MM.1S (cell line): ENCODE measurements at regions not wholly inside any gene's neighbourhood (a gene's known extent, or its start where the extent isn't known, plus 50 kb on each side); places are given as distances from the start of the nearest gene placed in this dataset.

Experiments used
- DNase-seq: peaks from one replicate; pipeline ENCODE4 v3.0.0-alpha.2; 2015
- H2AFZ ChIP-seq: fragments of 300-600 bp; sonication (generic); 2 replicates; pipeline ENCODE4 v1.6.0; 2016; ENCODE audit warnings: antibody characterized with exemption, low read length
- H3F3A ChIP-seq: fragments of 300-600 bp; sonication (generic); 2 replicates; pipeline ENCODE4 v1.6.1; 2016; ENCODE audit warnings: mild to moderate bottlenecking, antibody characterized with exemption, low read length, moderate library complexity, mixed read lengths; ENCODE audit not compliant: insufficient read depth
- H3K27ac ChIP-seq: fragments of 300-600 bp; sonication (generic); 2 replicates; pipeline ENCODE4 v1.5.1; 2016; ENCODE audit warnings: mild to moderate bottlenecking, low read length
- H3K27me3 ChIP-seq: fragments of 300-600 bp; sonication (generic); replicated peaks from 2 replicates; pipeline ENCODE4 v1.6.0; 2016; ENCODE audit warnings: low read length; ENCODE audit not compliant: insufficient read depth
- H3K36me3 ChIP-seq: fragments of 300-600 bp; sonication (generic); replicated peaks from 2 replicates; pipeline ENCODE4 v1.6.1; 2016; ENCODE audit warnings: mild to moderate bottlenecking, low read length, mixed read lengths; ENCODE audit not compliant: insufficient read depth
- H3K4me1 ChIP-seq: fragments of 300-600 bp; sonication (generic); 2 replicates; pipeline ENCODE4 v1.6.1; 2016; ENCODE audit warnings: low read length, mixed read lengths
- H3K4me2 ChIP-seq: fragments of 300-600 bp; sonication (generic); 2 replicates; pipeline ENCODE4 v1.6.0; 2016; ENCODE audit warnings: low read depth, low read length
- H3K4me3 ChIP-seq: fragments of 300-600 bp; sonication (generic); 2 replicates; pipeline ENCODE4 v1.5.1; 2016; ENCODE audit warnings: low read length, mixed read lengths
- H3K79me2 ChIP-seq: fragments of 300-600 bp; sonication (generic); 2 replicates; pipeline ENCODE4 v1.6.1; 2016; ENCODE audit warnings: mixed run types, low read length, mixed read lengths
- H3K9ac ChIP-seq: fragments of 300-600 bp; sonication (generic); 2 replicates; pipeline ENCODE4 v1.6.1; 2016; ENCODE audit warnings: low read length, mixed read lengths
- H3K9me2 ChIP-seq: fragments of 300-600 bp; sonication (generic); replicated peaks from 2 replicates; pipeline ENCODE4 v1.6.1; 2016; ENCODE audit warnings: mild to moderate bottlenecking, low read length, mixed read lengths; ENCODE audit not compliant: insufficient read depth
- H3K9me3 ChIP-seq: fragments of 300-600 bp; sonication (generic); replicated peaks from 2 replicates; pipeline ENCODE4 v1.6.1; 2016; ENCODE audit warnings: mild to moderate bottlenecking, low read length, mixed read lengths; ENCODE audit not compliant: insufficient read depth
- H4K20me1 ChIP-seq: fragments of 300-600 bp; sonication (generic); 2 replicates; pipeline ENCODE4 v1.6.1; 2016; ENCODE audit warnings: mild to moderate bottlenecking, low read length, moderate library complexity, mixed read lengths; ENCODE audit not compliant: insufficient read depth
- CTCF ChIP-seq: fragments of 300-600 bp; sonication (generic); IDR thresholded peaks from 2 replicates; pipeline ENCODE4 v1.5.1; 2016; ENCODE audit warnings: antibody characterized with exemption, low read length, mixed read lengths
- EZH2 ChIP-seq: fragments of 300-600 bp; sonication (generic); optimal IDR thresholded peaks from 2 replicates; pipeline ENCODE3; 2017; ENCODE audit warnings: low read depth, mild to moderate bottlenecking, antibody characterized with exemption, low read length, mixed read lengths
- EZH2phosphoT487 ChIP-seq: fragments of 300-600 bp; sonication (generic); IDR thresholded peaks from 2 replicates; pipeline ENCODE4 v1.6.1; 2018; ENCODE audit warnings: antibody characterized with exemption, low read length

DNA sequence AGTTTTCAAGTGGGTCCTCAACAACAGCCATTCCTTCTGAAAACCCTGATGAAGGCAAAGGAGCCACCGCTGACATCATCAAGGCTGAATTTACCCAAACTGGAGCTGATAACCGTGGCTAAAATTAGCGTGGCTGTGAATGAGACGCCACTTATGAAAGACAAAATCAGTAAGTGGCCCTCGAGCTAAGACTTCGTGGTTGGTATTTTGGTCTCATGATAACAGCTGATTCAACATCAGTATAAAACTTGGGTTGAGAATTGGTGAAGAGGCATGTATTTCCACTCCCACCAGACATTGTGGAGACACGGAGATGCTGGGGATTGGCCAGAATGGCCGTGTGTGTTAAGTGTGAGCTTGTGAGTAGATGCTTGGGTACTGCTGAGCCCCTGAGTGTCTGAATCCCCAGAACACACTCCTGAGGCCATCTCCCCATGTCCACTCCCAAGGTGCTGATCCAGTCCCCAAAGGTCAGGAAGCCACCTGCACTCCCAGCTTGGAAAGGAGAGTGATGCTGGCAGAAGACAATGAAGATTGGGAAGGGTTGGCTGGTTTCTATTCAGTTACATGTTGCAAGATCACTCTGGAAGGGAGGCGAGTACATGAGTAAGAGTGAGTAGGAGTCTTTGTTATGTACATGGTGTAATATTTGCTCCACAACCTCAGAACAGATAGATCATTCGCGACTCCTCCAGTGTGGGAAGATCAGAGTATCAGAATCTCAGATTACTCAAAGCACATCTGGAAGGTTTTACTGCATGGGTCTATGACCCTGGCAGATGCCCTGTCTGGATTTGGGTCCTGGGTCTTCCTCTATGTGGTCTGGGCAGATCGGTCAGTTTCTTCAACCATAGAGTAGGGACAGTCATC is 207.7 kb downstream of the HS3ST3A1 start:
- no peak overlapping the region for H2AFZ ChIP-seq
- no peaks in the 10 kb centered on the region for H3K9me3 ChIP-seq
- H3K9me2 ChIP-seq: no peaks in the 10 kb centered on the region
- no peak overlapping the region for H3K27ac ChIP-seq
- no peak overlapping the region for H3K4me2 ChIP-seq
- no peak overlapping the region for H3K9ac ChIP-seq
- H3K4me3 ChIP-seq: no peak overlapping the region
- no peak for DNase-seq
- no peaks in the 10 kb centered on the region for H3K27me3 ChIP-seq
- TF ChIP-seq EZH2 (no peak), EZH2phosphoT487 (no peak), CTCF (no peak)
- no peaks in the 10 kb centered on the region for H4K20me1 ChIP-seq
- H3F3A ChIP-seq: no peaks in the 10 kb centered on the region
- H3K4me1 ChIP-seq: no peaks in the 10 kb centered on the region
- no peaks in the 10 kb centered on the region for H3K36me3 ChIP-seq
- H3K79me2 ChIP-seq: no peaks in the 10 kb centered on the region

GRCh38 chr17:13387952-13388351 is 213.8 kb downstream of the HS3ST3A1 start:
- Histone ChIP-seq H3K27me3 (no peaks in the 10 kb centered on the region), H2AFZ (no peak overlapping the region), H4K20me1 (no peaks in the 10 kb centered on the region), H3F3A (no peaks in the 10 kb centered on the region), H3K36me3 (no peaks in the 10 kb centered on the region), H3K9me3 (no peaks in the 10 kb centered on the region), H3K9ac (no peak overlapping the region), H3K4me3 (no peak overlapping the region), H3K4me1 (no peaks in the 10 kb centered on the region), H3K79me2 (no peaks in the 10 kb centered on the region), H3K9me2 (no peaks in the 10 kb centered on the region), H3K4me2 (no peak overlapping the region), H3K27ac (no peak overlapping the region)
- no peak for TF ChIP-seq EZH2phosphoT487
- TF ChIP-seq EZH2: no peak
- TF ChIP-seq CTCF: no peak
- DNase-seq: no peak

GRCh38 chr17:13387236-13387635 is 214.5 kb downstream of the HS3ST3A1 start:
- no peaks in the 10 kb centered on the region for H3F3A ChIP-seq
- no peak overlapping the region for H3K27ac ChIP-seq
- no peaks in the 10 kb centered on the region for H3K4me1 ChIP-seq
- no peak overlapping the region for H3K9ac ChIP-seq
- H3K27me3 ChIP-seq: no peaks in the 10 kb centered on the region
- DNase-seq: no peak
- H3K9me3 ChIP-seq: no peaks in the 10 kb centered on the region
- H3K79me2 ChIP-seq: no peaks in the 10 kb centered on the region
- H3K4me3 ChIP-seq: no peak overlapping the region
- no peaks in the 10 kb centered on the region for H4K20me1 ChIP-seq
- H3K36me3 ChIP-seq: no peaks in the 10 kb centered on the region
- no peak overlapping the region for H2AFZ ChIP-seq
- no peak overlapping the region for H3K4me2 ChIP-seq
- no peaks in the 10 kb centered on the region for H3K9me2 ChIP-seq
- TF ChIP-seq EZH2 (no peak), EZH2phosphoT487 (no peak), CTCF (no peak)
